Osteocyte (in vitro differentiated cells): ENCODE measurements at regions not wholly inside any gene's neighbourhood (a gene's known extent, or its start where the extent isn't known, plus 50 kb on each side); places are given as distances from the start of the nearest gene placed in this dataset.

ENCODE experiments used
- DNase-seq: peaks from one replicate; pipeline ENCODE4 v3.0.0; 2021; ENCODE audit warnings: mixed read lengths; ENCODE audit not compliant: unreplicated experiment; ENCODE audit errors: extremely low spot score
- H3K27ac Mint-ChIP-seq: one replicate; pipeline ENCODE4 v1.8.0; 2021; ENCODE audit warnings: mild to moderate bottlenecking, mixed read lengths; ENCODE audit not compliant: unreplicated experiment
- H3K27me3 Mint-ChIP-seq: one replicate; pipeline ENCODE4 v1.8.0; 2021; ENCODE audit warnings: mixed read lengths; ENCODE audit not compliant: unreplicated experiment
- H3K36me3 Mint-ChIP-seq: one replicate; pipeline ENCODE4 v1.8.0; 2021; ENCODE audit warnings: mixed read lengths; ENCODE audit not compliant: unreplicated experiment
- H3K4me1 Mint-ChIP-seq: one replicate; pipeline ENCODE4 v1.8.0; 2021; ENCODE audit warnings: mixed read lengths; ENCODE audit not compliant: unreplicated experiment
- H3K4me3 Mint-ChIP-seq: one replicate; pipeline ENCODE4 v1.8.0; 2021; ENCODE audit warnings: mild to moderate bottlenecking, moderate library complexity, mixed read lengths; ENCODE audit not compliant: unreplicated experiment
- H3K9me3 Mint-ChIP-seq: one replicate; pipeline ENCODE4 v1.8.0; 2021; ENCODE audit warnings: mixed read lengths; ENCODE audit not compliant: unreplicated experiment
- TF ChIP-seq, protein P1 (sequence below): fragments of 200-600 bp; sonication (generic); IDR thresholded peaks from 2 replicates; pipeline ENCODE4 v1.5.0; 2021; ENCODE audit warnings: antibody characterized with exemption, mild to moderate bottlenecking, moderate library complexity

DNA sequence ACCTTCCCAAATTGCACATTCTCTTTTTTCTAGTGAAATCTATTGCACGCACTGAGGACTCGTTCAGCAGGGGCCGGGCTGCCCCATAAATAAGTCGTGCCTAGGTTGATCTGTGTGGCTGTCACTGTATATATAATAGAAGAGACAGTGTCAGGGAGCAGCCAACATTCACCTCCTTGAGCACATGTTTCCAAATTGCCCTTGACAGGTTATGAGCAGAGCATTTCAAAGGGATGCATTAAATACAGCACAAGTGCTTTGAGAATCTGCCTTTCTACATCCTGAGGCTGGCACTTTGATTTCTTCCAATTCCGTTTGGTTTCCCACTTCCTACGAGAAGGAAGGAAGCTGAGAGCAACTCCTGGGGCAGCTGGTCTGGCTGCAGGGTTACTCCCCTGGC is 291.2 kb downstream of the NPIPA8 start:
- Mint-ChIP-seq H3K27ac (no peak overlapping the region), H3K36me3 (no peaks in the 10 kb centered on the region)
- DNase-seq = no peak

GRCh38 chr16:18041864-18042834 is 294.4 kb downstream of the NPIPA8 start:
- Mint-ChIP-seq H3K27ac (no peak overlapping the region), H3K4me3 (no peak overlapping the region), H3K9me3 (peaks cover 16% of the 10 kb centered on the region), H3K27me3 (no peaks in the 10 kb centered on the region), H3K36me3 (no peaks in the 10 kb centered on the region), H3K4me1 (no peaks in the 10 kb centered on the region)
- TF ChIP-seq, protein P1, sequence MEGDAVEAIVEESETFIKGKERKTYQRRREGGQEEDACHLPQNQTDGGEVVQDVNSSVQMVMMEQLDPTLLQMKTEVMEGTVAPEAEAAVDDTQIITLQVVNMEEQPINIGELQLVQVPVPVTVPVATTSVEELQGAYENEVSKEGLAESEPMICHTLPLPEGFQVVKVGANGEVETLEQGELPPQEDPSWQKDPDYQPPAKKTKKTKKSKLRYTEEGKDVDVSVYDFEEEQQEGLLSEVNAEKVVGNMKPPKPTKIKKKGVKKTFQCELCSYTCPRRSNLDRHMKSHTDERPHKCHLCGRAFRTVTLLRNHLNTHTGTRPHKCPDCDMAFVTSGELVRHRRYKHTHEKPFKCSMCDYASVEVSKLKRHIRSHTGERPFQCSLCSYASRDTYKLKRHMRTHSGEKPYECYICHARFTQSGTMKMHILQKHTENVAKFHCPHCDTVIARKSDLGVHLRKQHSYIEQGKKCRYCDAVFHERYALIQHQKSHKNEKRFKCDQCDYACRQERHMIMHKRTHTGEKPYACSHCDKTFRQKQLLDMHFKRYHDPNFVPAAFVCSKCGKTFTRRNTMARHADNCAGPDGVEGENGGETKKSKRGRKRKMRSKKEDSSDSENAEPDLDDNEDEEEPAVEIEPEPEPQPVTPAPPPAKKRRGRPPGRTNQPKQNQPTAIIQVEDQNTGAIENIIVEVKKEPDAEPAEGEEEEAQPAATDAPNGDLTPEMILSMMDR = no peak
- no peak for DNase-seq

More for the DNA sequence above, 291.2 kb downstream of the NPIPA8 start:
- Mint-ChIP-seq H3K9me3 (peaks cover 4% of the 10 kb centered on the region), H3K4me3 (no peak overlapping the region), H3K4me1 (no peaks in the 10 kb centered on the region), H3K27me3 (no peaks in the 10 kb centered on the region)
- TF ChIP-seq, protein P1 = no peak

DNA sequence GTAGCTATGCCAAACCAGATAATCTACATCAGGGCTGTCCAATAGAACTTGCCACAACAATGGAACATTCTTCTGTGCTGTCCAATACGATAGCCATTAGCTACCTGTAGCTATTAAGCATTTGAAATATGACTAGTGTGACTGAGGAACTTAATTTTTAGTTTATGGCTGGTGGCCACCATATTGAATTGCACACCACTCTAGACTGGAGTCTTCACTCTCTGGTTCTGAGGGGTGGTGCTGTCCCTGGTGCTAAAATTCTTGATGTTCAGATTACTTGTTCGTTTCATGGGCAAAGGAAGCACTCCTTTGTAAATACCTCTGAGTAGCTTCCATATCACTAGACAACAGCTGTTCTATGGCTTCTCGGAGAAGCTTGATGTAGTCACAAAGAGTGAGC is 296.6 kb downstream of the NPIPA8 start:
- Mint-ChIP-seq H3K36me3 (no peaks in the 10 kb centered on the region), H3K9me3 (peaks cover 23% of the 10 kb centered on the region), H3K27ac (no peak overlapping the region), H3K27me3 (no peaks in the 10 kb centered on the region), H3K4me3 (no peak overlapping the region), H3K4me1 (no peaks in the 10 kb centered on the region)
- no peak for DNase-seq
- TF ChIP-seq, protein P1 = no peak

GRCh38 chr16:18037051-18037450 is 299.5 kb downstream of the NPIPA8 start:
- H3K27ac Mint-ChIP-seq = no peak overlapping the region
- no peaks in the 10 kb centered on the region for H3K27me3 Mint-ChIP-seq
- no peak for DNase-seq
- TF ChIP-seq, protein P1 = no peak
- peaks cover 37% of the 10 kb centered on the region for H3K9me3 Mint-ChIP-seq
- H3K36me3 Mint-ChIP-seq = no peaks in the 10 kb centered on the region
- H3K4me3 Mint-ChIP-seq = no peak overlapping the region
- no peaks in the 10 kb centered on the region for H3K4me1 Mint-ChIP-seq

DNA sequence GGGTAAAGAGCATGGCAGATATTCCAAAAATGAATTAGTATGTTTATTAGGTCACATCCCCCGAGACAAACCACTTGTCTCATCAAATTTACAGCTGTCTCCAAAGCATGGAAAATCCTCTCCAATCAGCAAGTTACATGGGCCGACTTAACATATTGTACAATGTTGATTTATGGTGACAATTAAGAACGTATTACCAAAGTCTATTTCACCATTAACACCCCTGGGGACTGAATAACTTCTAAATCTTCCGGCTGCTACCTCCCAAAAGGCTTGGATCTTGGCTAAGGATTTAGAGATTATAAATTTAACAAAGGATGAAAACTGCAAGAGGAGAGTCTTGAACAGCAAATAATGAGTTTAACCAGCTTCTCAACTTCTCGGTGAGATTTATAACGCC is 311.9 kb downstream of the NPIPA8 start:
- no peaks in the 10 kb centered on the region for H3K36me3 Mint-ChIP-seq
- H3K4me3 Mint-ChIP-seq = no peak overlapping the region
- TF ChIP-seq, protein P1 = no peak
- H3K4me1 Mint-ChIP-seq = no peaks in the 10 kb centered on the region
- no peaks in the 10 kb centered on the region for H3K27me3 Mint-ChIP-seq
- DNase-seq = no peak
- H3K9me3 Mint-ChIP-seq = peaks cover 22% of the 10 kb centered on the region
- H3K27ac Mint-ChIP-seq = no peak overlapping the region
